ENCODE measurements at regions not wholly inside any gene's neighbourhood (a gene's known extent, or its start where the extent isn't known, plus 50 kb on each side); places are given as distances from the start of the nearest gene placed in this dataset.

- DNase-seq (ENCODE audit: low spot score) = no peak
- H3K27ac ChIP-seq = no peak overlapping the region
- ChIA-PET CTCF (no interaction called here), POLR2A (ENCODE audit: low non-redundant PET) (no interaction called here)
- no peak for TF ChIP-seq CTCF (conservative IDR thresholded peaks at IDR 0.05; ENCODE audit: low read depth)
Measured at GRCh38 chr18:22320771-22321170, 96.9 kb downstream of the CTAGE1 start.

- TF ChIP-seq CTCF (conservative IDR thresholded peaks at IDR 0.05; ENCODE audit: low read depth) = no peak
- no peak for DNase-seq (ENCODE audit: low spot score)
- ChIA-PET CTCF (interaction anchor here (0.6 kb wide), 1 partner anchor 63 kb away, joined by 3 read pairs; no protein-coding TSS in a partner anchor), POLR2A (ENCODE audit: low non-redundant PET) (no interaction called here)
- H3K27ac ChIP-seq = no peak overlapping the region
Measured at GRCh38 chr18:22320155-22320554, 97.6 kb downstream of the CTAGE1 start.

- POLR2A ChIA-PET (ENCODE audit: low non-redundant PET) = no interaction called here
- CTCF ChIA-PET = no interaction called here
- TF ChIP-seq CTCF (conservative IDR thresholded peaks at IDR 0.05; ENCODE audit: low read depth) = no peak
- H3K27ac ChIP-seq = no peak overlapping the region
- DNase-seq (ENCODE audit: low spot score) = no peak
Measured at GRCh38 chr18:22318745-22319407, 98.8 kb downstream of the CTAGE1 start.

GRCh38 chr18:22314420-22314819, 103.3 kb downstream of the CTAGE1 start:
- ChIA-PET POLR2A (ENCODE audit: low non-redundant PET) (no interaction called here), CTCF (interaction anchor here (0.7 to 0.9 kb wide), 2 partner anchors 21 to 96 kb away, joined by 3 read pairs; no protein-coding TSS in a partner anchor)
- no peak overlapping the region for H3K27ac ChIP-seq
- DNase-seq (ENCODE audit: low spot score) = peak; percentile 5
- no peak for TF ChIP-seq CTCF (conservative IDR thresholded peaks at IDR 0.05; ENCODE audit: low read depth)

GRCh38 chr18:22314001-22314400, 103.7 kb downstream of the CTAGE1 start:
- ChIA-PET POLR2A (ENCODE audit: low non-redundant PET) (no interaction called here), CTCF (interaction anchor here (0.6 kb wide), 1 partner anchor 95 kb away, joined by 4 read pairs; no protein-coding TSS in a partner anchor)
- no peak for TF ChIP-seq CTCF (conservative IDR thresholded peaks at IDR 0.05; ENCODE audit: low read depth)
- H3K27ac ChIP-seq = no peak overlapping the region
- no peak for DNase-seq (ENCODE audit: low spot score)

GRCh38 chr18:22311301-22311700, 106.4 kb downstream of the CTAGE1 start:
- POLR2A ChIA-PET (ENCODE audit: low non-redundant PET) = no interaction called here
- no peak for TF ChIP-seq CTCF (conservative IDR thresholded peaks at IDR 0.05; ENCODE audit: low read depth)
- CTCF ChIA-PET = interaction anchor here (0.6 kb wide), 1 partner anchor 375 kb away, joined by 3 read pairs; no protein-coding TSS in a partner anchor
- no peak overlapping the region for H3K27ac ChIP-seq
- no peak for DNase-seq (ENCODE audit: low spot score)

Measured in RWPE1 (cell line).